Right lobe of liver (tissue), 6 donors: ENCODE measurements at regions not wholly inside any gene's neighbourhood (a gene's known extent, or its start where the extent isn't known, plus 50 kb on each side); places are given as distances from the start of the nearest gene placed in this dataset.
"Not testable (repeated sequence)": the region's sequence is repeated elsewhere in the genome, so short reads cannot be mapped to it uniquely, and the experiment has no call there.

ENCODE experiments used
- ATAC-seq, 4 donors: fragments of 200-7000 bp; cut with Tn5 transposase; one replicate each; pipeline ENCODE4 v1.9.1; 2020; ENCODE audit warnings: mild to moderate bottlenecking in 4 of 4, moderate library complexity in 4 of 4
- DNase-seq, 3 donors: peaks; one replicate each; pipeline ENCODE4 v3.0.0-alpha.2; 2020
- H3K27ac ChIP-seq, 3 donors: fragments of 200-600 bp; one replicate each; pipeline ENCODE4 v1.8.0; 2022
- H3K27me3 ChIP-seq, 2 donors: fragments of 200-600 bp; one replicate each; pipeline ENCODE4 v1.8.0; 2022
- H3K36me3 ChIP-seq, 4 donors: fragments of 200-600 bp; sonication (generic) in 1 of 4; one replicate each; pipeline versions ENCODE4 v1.5.1 to v1.8.0; 2017 to 2022; ENCODE audit warnings: control low read depth in 1 of 4
- H3K4me1 ChIP-seq, 4 donors: fragments of 200-600 bp; sonication (generic) in 1 of 4; one replicate each; pipeline versions ENCODE4 v1.5.1 to v1.8.0; 2017 to 2022; ENCODE audit warnings: control low read depth in 1 of 4
- H3K4me3 ChIP-seq, 3 donors: fragments of 200-600 bp; one replicate each; pipeline ENCODE4 v1.8.0; 2022
- H3K9me3 ChIP-seq, 4 donors: fragments of 200-600 bp; sonication (generic) in 1 of 4; one replicate each; pipeline versions ENCODE4 v1.5.1 to v1.8.0; 2017 to 2022; ENCODE audit warnings: control low read depth in 1 of 4
- POLR2A ChIP-seq: fragments of 450-650 bp; IDR thresholded peaks from one replicate; pipeline ENCODE4 v1.6.1; 2017; ENCODE audit warnings: antibody characterized with exemption, mild to moderate bottlenecking
- WGBS: methylation state at CpG from one replicate; pipeline ENCODE4 v1.1.6; 2018; ENCODE audit warnings: low coverage, low lambda C conversion rate; ENCODE audit not compliant: insufficient coverage; ENCODE audit errors: missing lambda C conversion rate; 5-methylcytosine and 5-hydroxymethylcytosine counted together
- intact Hi-C, 2 donors: fragments of 100-400 bp; cut with DNase I; formaldehyde crosslinking; loops; one replicate each; pipeline versions ENCODE4 v1.11.2 to v1.14.1; 2022
- TF ChIP-seq, protein P1 (sequence below), 4 donors: fragments of 200-600 bp in 3 of 4; fragments of 450-650 bp in 1 of 4; IDR thresholded peaks; one replicate each; pipeline versions ENCODE4 v1.5.1 to v1.8.0; 2016 to 2022; ENCODE audit warnings: antibody characterized with exemption in 4 of 4, mild to moderate bottlenecking in 2 of 4
- donor health status: DM: no; HTN: yes; CAD: no.
- donor health status: DM: no; HTN: no; CAD: no.
- donor health status: DM: no; HTN: no; CAD: no.
- donor health status: DM: no; HTN: yes; CAD: no.
- donor health status: DM: no; HTN: yes; CAD: no.

DNA sequence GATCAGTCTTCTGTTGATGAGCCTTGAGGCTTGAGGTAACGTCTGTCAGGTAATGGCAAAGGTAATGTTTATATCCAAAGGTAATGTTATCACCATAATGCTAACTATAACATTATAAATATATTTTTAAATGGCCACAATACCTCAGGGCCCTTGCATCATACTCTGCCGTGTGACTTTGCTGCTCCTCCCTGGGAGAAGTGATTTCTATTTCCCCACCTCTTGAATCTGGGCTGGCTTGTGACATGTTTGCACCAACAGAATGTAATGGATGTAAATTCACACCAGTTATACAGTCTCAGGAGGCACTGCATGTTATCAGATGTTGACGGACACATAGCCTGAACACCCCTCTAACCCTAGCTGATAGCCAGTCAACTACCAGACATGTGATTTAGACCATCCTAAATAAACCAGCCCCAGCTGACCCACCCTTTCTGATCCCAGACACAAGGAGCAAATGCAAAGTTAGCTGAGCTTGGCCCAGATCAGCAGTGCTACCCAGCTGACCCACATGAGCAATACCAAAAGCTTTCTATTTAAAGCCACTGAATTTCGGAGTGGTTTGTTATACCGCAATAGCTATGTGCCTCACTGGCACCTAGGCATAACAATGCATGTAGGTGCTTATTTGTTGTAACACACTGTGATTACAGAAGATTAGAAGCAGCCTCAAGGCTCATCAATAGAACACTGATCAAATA is 93.8 kb upstream of the SIRPA start:
- no peak for TF ChIP-seq POLR2A
- TF ChIP-seq, protein P1, sequence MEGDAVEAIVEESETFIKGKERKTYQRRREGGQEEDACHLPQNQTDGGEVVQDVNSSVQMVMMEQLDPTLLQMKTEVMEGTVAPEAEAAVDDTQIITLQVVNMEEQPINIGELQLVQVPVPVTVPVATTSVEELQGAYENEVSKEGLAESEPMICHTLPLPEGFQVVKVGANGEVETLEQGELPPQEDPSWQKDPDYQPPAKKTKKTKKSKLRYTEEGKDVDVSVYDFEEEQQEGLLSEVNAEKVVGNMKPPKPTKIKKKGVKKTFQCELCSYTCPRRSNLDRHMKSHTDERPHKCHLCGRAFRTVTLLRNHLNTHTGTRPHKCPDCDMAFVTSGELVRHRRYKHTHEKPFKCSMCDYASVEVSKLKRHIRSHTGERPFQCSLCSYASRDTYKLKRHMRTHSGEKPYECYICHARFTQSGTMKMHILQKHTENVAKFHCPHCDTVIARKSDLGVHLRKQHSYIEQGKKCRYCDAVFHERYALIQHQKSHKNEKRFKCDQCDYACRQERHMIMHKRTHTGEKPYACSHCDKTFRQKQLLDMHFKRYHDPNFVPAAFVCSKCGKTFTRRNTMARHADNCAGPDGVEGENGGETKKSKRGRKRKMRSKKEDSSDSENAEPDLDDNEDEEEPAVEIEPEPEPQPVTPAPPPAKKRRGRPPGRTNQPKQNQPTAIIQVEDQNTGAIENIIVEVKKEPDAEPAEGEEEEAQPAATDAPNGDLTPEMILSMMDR (IDR thresholded peaks at IDR 0.05), result no peak
- whole genome bisulfite sequencing, result 59% methylated on average over 5 of the region's 5 CpGs
- no peak for ATAC-seq
- no peak for DNase-seq
- Histone ChIP-seq H3K4me1 (peaks cover 0 to 17% (median 5%) of the 10 kb centered on the region in 4 donors), H3K9me3 (no peaks in the 10 kb centered on the region), H3K36me3 (no peaks in the 10 kb centered on the region), H3K4me3 (no peak overlapping the region), H3K27me3 (peaks cover 0 to 10% of the 10 kb centered on the region in 2 donors), H3K27ac (no peak overlapping the region)
- intact Hi-C loops, result no loop called here

DNA sequence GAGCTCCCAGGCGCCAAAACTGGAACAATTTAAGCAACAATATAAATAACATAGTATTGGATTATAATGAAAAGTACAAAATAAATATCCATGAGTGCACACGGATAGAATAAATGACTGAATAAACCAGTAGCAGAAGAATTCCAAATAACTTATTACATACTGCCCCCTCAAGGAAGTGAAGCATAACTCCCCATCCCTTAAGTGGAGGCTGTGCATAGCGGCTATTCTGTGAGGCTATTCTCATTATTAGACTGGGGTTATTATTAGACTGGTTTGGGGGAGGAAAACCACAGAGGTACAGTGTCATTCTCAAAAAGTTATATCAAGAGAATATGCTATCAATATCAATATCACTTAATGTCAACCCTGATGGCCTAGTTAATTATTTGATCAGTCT is 94.4 kb upstream of the SIRPA start:
- TF ChIP-seq POLR2A, result no peak
- TF ChIP-seq, protein P1 (IDR thresholded peaks at IDR 0.05), result peak in 3 of 4 donors; percentile 21 to 31 (median 22)
- intact Hi-C loops, result no loop called here
- no peak for DNase-seq

DNA sequence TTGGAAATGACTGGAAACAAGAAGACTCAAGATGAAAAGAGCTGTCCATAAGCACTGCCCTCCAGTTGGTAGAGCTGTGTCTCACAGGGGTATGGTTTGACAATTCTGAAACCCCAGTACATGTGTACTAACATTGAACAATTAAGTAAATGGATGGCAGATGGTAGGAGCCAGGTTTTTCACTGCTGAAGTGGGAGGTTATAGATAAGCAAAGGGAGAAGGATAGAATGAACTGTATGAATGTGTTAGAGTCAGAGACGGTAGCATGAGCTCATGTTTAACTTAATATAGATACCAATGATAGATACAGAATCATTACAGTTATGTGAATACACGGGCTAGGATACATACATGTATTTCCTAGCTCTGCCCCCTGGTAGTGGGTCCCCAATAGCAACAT is 95.0 kb upstream of the SIRPA start:
- ATAC-seq (no peak), DNase-seq (no peak)
- intact Hi-C loops, result no loop called here
- no peaks in the 10 kb centered on the region for H3K9me3 ChIP-seq
- no peak overlapping the region for H3K4me3 ChIP-seq
- 49% methylated on average over 2 of the region's 2 CpGs for WGBS
- peaks cover 0 to 10% of the 10 kb centered on the region in 2 donors for H3K27me3 ChIP-seq
- H3K27ac ChIP-seq, result no peak overlapping the region
- TF ChIP-seq, protein P1 (IDR thresholded peaks at IDR 0.05), result no peak
- no peak for TF ChIP-seq POLR2A
- no peaks in the 10 kb centered on the region for H3K36me3 ChIP-seq
- peaks cover 0 to 17% (median 5%) of the 10 kb centered on the region in 4 donors for H3K4me1 ChIP-seq

More for the DNA sequence above, 94.4 kb upstream of the SIRPA start:
- Histone ChIP-seq H3K9me3 (no peaks in the 10 kb centered on the region), H3K36me3 (no peaks in the 10 kb centered on the region), H3K27me3 (peaks cover 0 to 10% of the 10 kb centered on the region in 2 donors), H3K27ac (no peak overlapping the region), H3K4me3 (no peak overlapping the region), H3K4me1 (peaks cover 0 to 17% (median 5%) of the 10 kb centered on the region in 4 donors)
- peak in 1 of 4 donors; percentile 13 for ATAC-seq
- 10% methylated on average over 3 of the region's 3 CpGs for WGBS

DNA sequence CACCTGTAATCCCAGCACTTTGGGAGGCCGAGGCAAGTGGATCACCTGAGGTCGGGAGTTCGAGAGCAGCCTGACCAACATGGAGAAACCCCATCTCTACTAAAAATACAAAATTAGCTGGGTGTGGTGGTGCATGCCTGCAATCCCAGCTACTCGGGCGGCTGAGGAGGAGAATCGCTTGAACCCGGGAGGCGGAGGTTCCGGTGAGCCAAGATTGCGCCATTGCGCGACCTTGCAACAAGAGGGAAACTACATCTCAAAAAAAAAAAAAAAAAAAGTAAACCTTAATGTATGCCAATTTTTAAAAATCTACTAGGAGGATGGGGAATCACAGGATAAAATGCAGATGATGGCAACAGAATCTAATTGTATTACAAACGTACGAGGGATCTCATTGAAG is 95.5 kb upstream of the SIRPA start:
- H3K9me3 ChIP-seq, intact Hi-C loops, DNase-seq, H3K36me3 ChIP-seq, H3K27ac ChIP-seq, ATAC-seq, H3K27me3 ChIP-seq, H3K4me3 ChIP-seq: not testable (repeated sequence)
- peaks cover 0 to 17% (median 5%) of the 10 kb centered on the region in 4 donors for H3K4me1 ChIP-seq
- WGBS, result 68% methylated on average over 12 of the region's 14 CpGs

DNA sequence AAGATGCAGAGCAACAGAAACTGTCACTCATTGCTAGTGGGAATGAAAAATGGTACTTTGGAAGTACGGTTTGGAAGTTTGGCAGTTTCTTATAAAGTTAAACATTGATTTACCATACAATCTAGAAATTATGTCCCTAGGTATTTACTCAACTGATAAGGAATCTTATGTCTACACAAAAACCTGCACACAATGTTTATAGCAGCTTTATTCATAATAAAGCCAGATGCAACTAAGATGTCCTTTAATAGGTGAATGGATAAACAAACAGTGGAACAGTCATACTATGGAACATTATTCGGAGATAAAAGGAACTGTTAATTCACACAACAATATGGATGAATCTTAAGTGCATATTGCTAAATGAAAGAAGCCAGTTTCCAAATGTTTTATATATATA is 96.2 kb upstream of the SIRPA start:
- DNase-seq (no peak), ATAC-seq (no peak)
- Histone ChIP-seq H3K36me3 (no peaks in the 10 kb centered on the region), H3K27ac (no peak overlapping the region), H3K27me3 (peaks cover 0 to 10% of the 10 kb centered on the region in 2 donors), H3K4me1 (peaks cover 0 to 17% (median 5%) of the 10 kb centered on the region in 4 donors), H3K9me3 (no peaks in the 10 kb centered on the region), H3K4me3 (no peak overlapping the region)
- 31% methylated on average over 2 of the region's 2 CpGs for WGBS
- no peak for TF ChIP-seq POLR2A
- TF ChIP-seq, protein P1 (IDR thresholded peaks at IDR 0.05), result no peak
- intact Hi-C loops, result no loop called here
